ENCODE measurements at regions not wholly inside any gene's neighbourhood (a gene's known extent, or its start where the extent isn't known, plus 50 kb on each side); places are given as distances from the start of the nearest gene placed in this dataset.
"Not testable (repeated sequence)": the region's sequence is repeated elsewhere in the genome, so short reads cannot be mapped to it uniquely, and the experiment has no call there.

DNA sequence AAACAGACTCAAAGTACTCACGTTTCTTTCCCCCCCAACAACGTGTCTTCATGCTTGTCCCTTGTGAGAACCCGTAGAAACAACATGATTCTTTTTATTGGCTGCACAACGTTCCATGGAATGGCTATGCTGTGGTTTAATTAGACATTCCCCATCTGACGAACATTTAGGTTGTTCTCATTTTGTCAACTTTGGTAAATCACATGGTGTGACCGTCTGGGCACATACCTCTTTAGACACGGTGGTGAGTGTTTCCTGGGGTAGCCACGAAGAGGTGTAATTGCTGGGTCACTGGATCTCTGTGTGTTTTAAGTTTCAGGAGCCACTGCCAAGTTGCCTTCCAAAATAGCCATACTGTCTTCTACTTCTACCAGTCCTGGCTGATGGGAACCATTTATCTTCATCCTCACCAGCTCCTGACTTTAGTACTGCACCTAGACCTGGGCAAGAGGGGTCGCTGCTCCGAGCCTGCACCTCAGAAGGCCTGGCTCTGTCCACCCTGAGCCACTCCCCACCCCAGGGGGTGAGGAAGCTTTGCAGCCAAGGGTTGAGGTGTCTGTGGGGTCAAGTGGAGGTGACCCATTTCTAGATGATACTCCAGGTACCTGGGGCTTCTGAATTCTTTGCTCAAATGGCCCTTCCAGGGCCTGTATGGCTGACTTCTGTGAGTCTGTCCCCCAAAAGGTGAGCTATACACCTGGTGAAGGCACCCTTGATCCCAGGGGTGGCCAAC, 84.7 kb downstream of the IRX5 start:
- no peaks in the 10 kb centered on the region for H3K27me3 ChIP-seq (ENCODE audit: control insufficient read depth, insufficient read depth, low read length)
- H3K4me1 ChIP-seq (ENCODE audit: control insufficient read depth, insufficient read depth, low read length), result no peaks in the 10 kb centered on the region
- H3K9me3 ChIP-seq (ENCODE audit: control insufficient read depth, insufficient read depth, low read depth, low read length), result peaks cover 3% of the 10 kb centered on the region; the same call in 1 of the 2 replicates
- H3K9ac ChIP-seq (ENCODE audit: low read length), result no peak overlapping the region
- H3K36me3 ChIP-seq (ENCODE audit: control insufficient read depth, insufficient read depth, low read length), result no peaks in the 10 kb centered on the region
- no peak overlapping the region for H3K4me3 ChIP-seq (ENCODE audit: low read depth, low read length)
- no peak overlapping the region for H3K27ac ChIP-seq (ENCODE audit: low read depth, low read length)

DNA sequence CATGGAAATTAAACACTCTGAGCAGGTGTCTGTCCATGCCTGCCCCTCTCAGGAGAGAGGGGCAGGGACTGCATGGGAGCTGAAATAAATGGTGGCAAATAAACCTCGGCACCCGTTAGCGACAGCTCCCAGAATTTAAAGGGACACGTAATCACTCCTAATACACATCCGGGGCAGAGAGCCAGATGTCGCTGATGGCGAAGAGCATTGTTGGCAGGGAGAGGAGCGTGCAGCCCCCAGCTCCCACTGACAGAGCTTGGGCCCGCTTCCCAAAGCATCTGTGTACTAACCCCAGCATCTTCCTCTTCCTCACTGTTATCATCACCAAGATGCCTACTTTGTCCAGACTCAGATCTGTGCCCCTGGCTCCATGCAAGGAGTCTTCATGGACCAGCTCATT, 85.8 kb downstream of the IRX5 start:
- H3K4me1 ChIP-seq (ENCODE audit: control insufficient read depth, insufficient read depth, low read length), result no peaks in the 10 kb centered on the region

DNA sequence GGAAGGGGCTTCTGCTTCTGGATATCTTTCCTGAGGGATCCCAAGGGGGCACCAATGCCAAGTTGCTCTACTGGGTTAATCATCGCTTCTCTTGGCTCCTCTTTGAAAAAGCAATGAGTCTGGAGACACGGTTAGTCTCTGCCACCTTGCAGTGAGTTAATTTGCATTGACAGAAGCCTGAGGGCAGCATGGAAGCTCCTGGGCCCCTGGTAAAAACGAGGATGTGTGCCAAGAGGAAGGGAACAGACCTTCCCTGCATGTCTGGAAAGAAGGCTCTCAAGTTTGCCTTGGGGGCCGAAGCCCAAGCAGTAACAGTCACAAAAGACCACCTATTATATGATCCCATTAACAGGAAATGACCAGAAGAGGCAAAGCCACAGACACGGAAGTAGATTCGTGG, 86.7 kb downstream of the IRX5 start:
- Histone ChIP-seq H3K27ac (ENCODE audit: low read depth, low read length) (no peak overlapping the region), H3K9me3 (ENCODE audit: control insufficient read depth, insufficient read depth, low read depth, low read length) (peaks cover 3% of the 10 kb centered on the region; the same call in 1 of the 2 replicates), H3K36me3 (ENCODE audit: control insufficient read depth, insufficient read depth, low read length) (no peaks in the 10 kb centered on the region), H3K4me3 (ENCODE audit: low read depth, low read length) (no peak overlapping the region), H3K27me3 (ENCODE audit: control insufficient read depth, insufficient read depth, low read length) (no peaks in the 10 kb centered on the region), H3K9ac (ENCODE audit: low read length) (no peak overlapping the region), H3K4me1 (ENCODE audit: control insufficient read depth, insufficient read depth, low read length) (no peaks in the 10 kb centered on the region)

More for the DNA sequence above, 85.8 kb downstream of the IRX5 start:
- Histone ChIP-seq H3K36me3 (ENCODE audit: control insufficient read depth, insufficient read depth, low read length) (no peaks in the 10 kb centered on the region), H3K9ac (ENCODE audit: low read length) (no peak overlapping the region), H3K27me3 (ENCODE audit: control insufficient read depth, insufficient read depth, low read length) (no peaks in the 10 kb centered on the region), H3K27ac (ENCODE audit: low read depth, low read length) (no peak overlapping the region), H3K4me3 (ENCODE audit: low read depth, low read length) (no peak overlapping the region), H3K9me3 (ENCODE audit: control insufficient read depth, insufficient read depth, low read depth, low read length) (peaks cover 3% of the 10 kb centered on the region; the same call in 1 of the 2 replicates)

DNA sequence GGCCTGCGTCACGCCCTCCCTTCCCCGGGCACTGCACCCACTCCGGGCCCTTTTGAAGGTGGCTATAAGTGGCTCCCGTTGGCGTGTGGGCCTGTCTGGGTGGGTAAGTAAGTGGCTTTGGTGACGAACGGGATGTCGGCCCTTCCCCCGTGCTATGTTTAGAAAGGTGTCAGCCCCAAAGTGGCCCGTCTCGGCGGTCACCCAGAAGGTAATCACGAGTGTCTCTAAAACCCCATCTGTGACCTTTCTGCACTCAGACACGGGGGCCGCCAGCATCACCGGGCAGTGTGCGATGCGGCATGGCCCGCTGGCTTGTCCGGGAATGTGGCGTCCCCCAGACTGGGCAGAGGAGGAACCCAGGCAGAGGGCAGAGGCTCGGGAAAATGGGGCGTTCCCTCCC, 88.2 kb downstream of the IRX5 start:
- no peaks in the 10 kb centered on the region for H3K27me3 ChIP-seq (ENCODE audit: control insufficient read depth, insufficient read depth, low read length)
- H3K36me3 ChIP-seq (ENCODE audit: control insufficient read depth, insufficient read depth, low read length), result no peaks in the 10 kb centered on the region
- H3K9me3 ChIP-seq (ENCODE audit: control insufficient read depth, insufficient read depth, low read depth, low read length), result peaks cover 3% of the 10 kb centered on the region; the same call in 1 of the 2 replicates
- H3K27ac ChIP-seq (ENCODE audit: low read depth, low read length), result no peak overlapping the region
- H3K4me3 ChIP-seq (ENCODE audit: low read depth, low read length), result no peak overlapping the region
- H3K9ac ChIP-seq (ENCODE audit: low read length), result no peak overlapping the region
- no peaks in the 10 kb centered on the region for H3K4me1 ChIP-seq (ENCODE audit: control insufficient read depth, insufficient read depth, low read length)

DNA sequence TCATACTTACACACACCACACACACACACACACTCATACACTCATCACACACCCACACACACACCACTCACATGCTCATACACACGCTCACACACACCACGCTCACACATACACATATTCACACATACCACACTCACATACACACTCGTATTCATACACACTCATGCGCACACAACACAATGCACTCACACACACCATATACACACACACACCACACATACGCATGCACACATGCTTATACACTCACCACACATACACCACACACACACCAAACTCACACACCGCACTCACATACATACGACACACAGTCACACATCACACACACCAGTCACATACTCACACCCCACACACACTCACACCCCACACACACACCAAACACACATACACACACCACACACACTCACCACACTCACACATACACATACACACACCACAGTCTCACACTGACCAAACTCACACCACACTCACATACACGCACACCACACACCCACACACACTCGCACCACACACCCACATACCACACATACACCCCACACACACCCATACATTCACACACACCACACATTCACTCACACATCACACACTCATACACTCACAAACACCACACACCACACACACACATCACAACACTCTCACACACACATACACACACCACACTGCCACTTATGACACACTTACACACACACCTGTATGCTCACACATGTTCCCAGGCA, 88.9 kb downstream of the IRX5 start:
- Histone ChIP-seq H3K9me3 (ENCODE audit: control insufficient read depth, insufficient read depth, low read depth, low read length) (peaks cover 3% of the 10 kb centered on the region; the same call in 1 of the 2 replicates), H3K36me3 (ENCODE audit: control insufficient read depth, insufficient read depth, low read length) (no peaks in the 10 kb centered on the region), H3K27ac (ENCODE audit: low read depth, low read length) (no peak overlapping the region), H3K27me3 (ENCODE audit: control insufficient read depth, insufficient read depth, low read length) (no peaks in the 10 kb centered on the region), H3K4me1 (ENCODE audit: control insufficient read depth, insufficient read depth, low read length) (no peaks in the 10 kb centered on the region), H3K4me3 (ENCODE audit: low read depth, low read length) (no peak overlapping the region), H3K9ac (ENCODE audit: low read length) (no peak overlapping the region)

DNA sequence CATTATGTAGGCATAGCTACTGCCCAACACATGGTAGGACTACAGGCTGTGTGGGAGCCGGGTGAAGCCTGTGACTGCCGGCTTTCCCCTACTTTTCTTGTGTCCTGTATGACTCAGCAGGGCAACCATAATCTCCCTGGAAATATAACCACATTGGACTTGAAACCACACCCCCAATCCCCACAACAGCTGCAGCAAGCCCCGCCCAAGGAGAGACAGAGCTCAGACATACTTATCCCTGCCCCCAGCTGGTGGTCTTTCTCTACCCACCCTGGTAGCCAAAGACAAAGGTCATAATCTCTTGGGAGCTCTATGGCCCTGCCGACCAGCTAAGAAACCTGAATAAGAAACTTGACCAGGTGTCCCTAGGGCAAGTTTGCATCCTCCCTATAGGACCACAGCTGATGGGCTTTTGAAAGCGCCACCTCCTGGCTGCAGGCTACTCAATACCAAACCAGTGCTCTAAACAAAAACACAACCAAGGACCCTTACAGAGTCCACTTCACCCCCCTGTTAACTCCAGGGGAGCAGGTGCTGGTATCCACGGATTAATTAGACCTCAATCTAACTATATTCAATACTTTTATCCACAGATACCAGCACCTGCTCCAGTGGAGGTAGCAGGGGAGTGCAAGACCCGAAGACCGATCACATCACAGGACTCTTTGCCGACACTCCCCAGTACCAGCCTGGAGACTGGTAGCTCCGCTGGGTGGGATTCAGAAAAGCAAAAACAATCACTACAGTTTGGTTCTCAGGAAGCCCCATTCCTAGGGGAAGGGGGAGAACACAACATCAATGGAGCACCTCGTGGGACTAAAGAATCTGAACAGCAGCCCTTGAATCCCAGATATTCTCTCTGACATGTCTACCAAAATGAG, 91.2 kb downstream of the IRX5 start:
- Histone ChIP-seq H3K4me1 (ENCODE audit: control insufficient read depth, insufficient read depth, low read length) (no peaks in the 10 kb centered on the region), H3K9ac (ENCODE audit: low read length) (no peak overlapping the region), H3K4me3 (ENCODE audit: low read depth, low read length) (no peak overlapping the region; the same call in 1 of the 2 replicates), H3K36me3 (ENCODE audit: control insufficient read depth, insufficient read depth, low read length) (no peaks in the 10 kb centered on the region), H3K9me3 (ENCODE audit: control insufficient read depth, insufficient read depth, low read depth, low read length) (peaks cover 3% of the 10 kb centered on the region; the same call in 1 of the 2 replicates), H3K27me3 (ENCODE audit: control insufficient read depth, insufficient read depth, low read length) (no peaks in the 10 kb centered on the region), H3K27ac (ENCODE audit: low read depth, low read length) (no peak overlapping the region)

DNA sequence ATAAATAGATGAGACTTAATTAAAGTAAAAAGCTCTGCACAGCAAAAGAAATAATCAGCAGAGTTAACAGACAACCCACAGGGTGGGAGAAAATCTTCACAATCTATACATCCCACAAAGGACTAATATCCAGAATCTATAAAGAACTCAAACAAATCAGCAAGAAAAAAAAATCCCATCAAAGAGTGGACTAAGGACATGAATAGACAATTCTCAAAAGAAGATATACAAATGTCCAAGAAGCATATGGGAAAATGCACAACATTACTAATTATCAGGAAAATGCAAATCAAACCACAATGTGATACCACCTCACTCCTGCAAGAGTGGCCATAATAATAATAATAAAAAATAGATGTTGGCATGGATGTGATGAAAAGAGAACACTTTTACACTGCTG, 96.6 kb downstream of the IRX5 start:
- H3K36me3 ChIP-seq (ENCODE audit: control insufficient read depth, insufficient read depth, low read length); H3K4me1 ChIP-seq (ENCODE audit: control insufficient read depth, insufficient read depth, low read length); H3K27me3 ChIP-seq (ENCODE audit: control insufficient read depth, insufficient read depth, low read length); H3K9me3 ChIP-seq (ENCODE audit: control insufficient read depth, insufficient read depth, low read depth, low read length); H3K4me3 ChIP-seq (ENCODE audit: low read depth, low read length); H3K9ac ChIP-seq (ENCODE audit: low read length); H3K27ac ChIP-seq (ENCODE audit: low read depth, low read length): not testable (repeated sequence)

DNA sequence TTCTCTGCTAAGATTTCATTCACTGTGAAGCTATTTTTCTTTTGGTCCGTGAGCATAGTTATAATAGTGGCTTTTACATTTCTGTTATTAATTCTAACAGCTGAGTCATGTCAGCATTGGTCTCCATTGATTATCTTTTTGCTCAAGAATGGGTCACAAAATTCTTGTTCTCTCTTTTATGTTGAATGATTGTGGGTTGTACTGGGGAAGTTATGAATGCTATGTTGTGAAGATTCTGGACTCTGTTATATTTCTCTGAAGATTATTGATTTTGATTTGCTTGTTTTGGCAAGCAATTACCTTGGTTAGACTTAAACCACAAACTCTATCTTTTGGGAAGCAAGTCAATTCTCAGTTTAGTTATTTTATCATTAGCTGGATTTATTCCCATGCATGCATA, 98.8 kb downstream of the IRX5 start:
- no peaks in the 10 kb centered on the region for H3K27me3 ChIP-seq (ENCODE audit: control insufficient read depth, insufficient read depth, low read length)
- H3K9me3 ChIP-seq (ENCODE audit: control insufficient read depth, insufficient read depth, low read depth, low read length), result no peaks in the 10 kb centered on the region; the same call in 1 of the 2 replicates
- no peak overlapping the region for H3K9ac ChIP-seq (ENCODE audit: low read length)
- no peaks in the 10 kb centered on the region for H3K4me1 ChIP-seq (ENCODE audit: control insufficient read depth, insufficient read depth, low read length)
- H3K36me3 ChIP-seq (ENCODE audit: control insufficient read depth, insufficient read depth, low read length), result no peaks in the 10 kb centered on the region
- H3K27ac ChIP-seq (ENCODE audit: low read depth, low read length), result no peak overlapping the region
- H3K4me3 ChIP-seq (ENCODE audit: low read depth, low read length), result no peak overlapping the region

DNA sequence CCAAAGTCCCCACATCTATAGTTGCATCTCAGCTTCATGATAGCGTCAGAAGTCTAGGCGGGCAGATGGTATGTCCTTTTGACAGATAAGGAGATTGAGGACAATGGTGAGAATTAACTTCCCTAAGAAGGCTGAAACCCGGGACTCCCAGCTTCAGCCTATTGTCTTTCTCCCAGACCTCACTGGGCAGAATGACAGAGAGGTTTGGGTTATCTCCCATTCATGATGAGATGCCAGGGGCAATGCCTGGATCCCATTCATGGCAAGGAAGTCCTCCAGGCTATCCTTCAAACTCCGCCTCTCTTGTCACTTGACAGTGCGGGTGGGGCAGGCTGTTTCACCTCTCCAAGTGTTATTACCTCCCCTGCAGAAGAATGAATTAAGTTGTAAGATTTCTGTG, 100.3 kb downstream of the IRX5 start:
- Histone ChIP-seq H3K27me3 (ENCODE audit: control insufficient read depth, insufficient read depth, low read length) (no peaks in the 10 kb centered on the region), H3K27ac (ENCODE audit: low read depth, low read length) (no peak overlapping the region)

DNA sequence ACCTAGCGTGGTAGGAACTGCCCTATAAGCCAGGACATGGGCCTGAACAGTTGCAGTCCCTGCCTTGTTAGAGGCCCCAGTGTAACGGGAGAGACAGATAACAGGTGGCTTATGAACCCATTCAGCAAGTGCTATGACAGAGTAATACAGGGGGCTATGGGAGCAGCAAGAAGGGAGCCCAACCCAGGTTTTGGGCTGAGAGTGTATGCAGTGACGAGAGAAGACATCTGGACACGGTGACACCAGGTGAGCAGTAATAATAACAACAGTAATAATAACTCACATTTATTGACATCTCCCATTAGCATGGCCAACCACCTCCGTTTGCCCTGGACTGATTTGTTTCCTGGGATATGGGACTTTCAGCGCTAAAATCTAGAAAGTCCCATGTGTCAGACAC, 100.8 kb downstream of the IRX5 start:
- no peak overlapping the region for H3K4me3 ChIP-seq (ENCODE audit: low read depth, low read length)
- H3K36me3 ChIP-seq (ENCODE audit: control insufficient read depth, insufficient read depth, low read length), result no peaks in the 10 kb centered on the region

More for the DNA sequence above, 100.3 kb downstream of the IRX5 start:
- Histone ChIP-seq H3K9me3 (ENCODE audit: control insufficient read depth, insufficient read depth, low read depth, low read length) (no peaks in the 10 kb centered on the region; the same call in 1 of the 2 replicates), H3K4me3 (ENCODE audit: low read depth, low read length) (no peak overlapping the region), H3K36me3 (ENCODE audit: control insufficient read depth, insufficient read depth, low read length) (no peaks in the 10 kb centered on the region), H3K9ac (ENCODE audit: low read length) (no peak overlapping the region), H3K4me1 (ENCODE audit: control insufficient read depth, insufficient read depth, low read length) (no peaks in the 10 kb centered on the region)

More for the DNA sequence above, 100.8 kb downstream of the IRX5 start:
- no peaks in the 10 kb centered on the region for H3K27me3 ChIP-seq (ENCODE audit: control insufficient read depth, insufficient read depth, low read length)
- H3K9me3 ChIP-seq (ENCODE audit: control insufficient read depth, insufficient read depth, low read depth, low read length), result no peaks in the 10 kb centered on the region; the same call in 1 of the 2 replicates
- no peaks in the 10 kb centered on the region for H3K4me1 ChIP-seq (ENCODE audit: control insufficient read depth, insufficient read depth, low read length)
- no peak overlapping the region for H3K27ac ChIP-seq (ENCODE audit: low read depth, low read length)
- H3K9ac ChIP-seq (ENCODE audit: low read length), result no peak overlapping the region

Data from HUES6 (cell line).